ENCODE measurements at regions not wholly inside any gene's neighbourhood (a gene's known extent, or its start where the extent isn't known, plus 50 kb on each side); places are given as distances from the start of the nearest gene placed in this dataset.

GRCh38 chr7:88523645-88524044 is 217.0 kb upstream of the STEAP4 start:
- TF ChIP-seq POLR2AphosphoS5 (IDR thresholded peaks at IDR 0.05; ENCODE audit: borderline replicate concordance, low read depth, low read length): no peak
- TF ChIP-seq EZH2 (IDR thresholded peaks at IDR 0.05): no peak
- TF ChIP-seq FOXP2 (optimal IDR thresholded peaks at IDR 0.05; ENCODE audit: control extremely low read depth, extremely low read length, insufficient read depth): no peak

Measured in SK-N-MC (cell line).